Tibial nerve (tissue), 3 donors: ENCODE measurements at regions not wholly inside any gene's neighbourhood (a gene's known extent, or its start where the extent isn't known, plus 50 kb on each side); places are given as distances from the start of the nearest gene placed in this dataset.

Experiments
- POLR2A ChIP-seq, 2 donors: fragments of 450-650 bp; IDR thresholded peaks; one replicate each; pipeline ENCODE4 v1.6.1; 2017; ENCODE audit warnings: antibody characterized with exemption in 2 of 2, mild to moderate bottlenecking in 2 of 2, moderate library complexity in 2 of 2
- TF ChIP-seq, protein P1 (sequence below), 5 experiments: fragments of 200-600 bp in 3 of 5; fragments of 450-650 bp in 2 of 5; sonication (generic) in 3 of 5; IDR thresholded peaks; one replicate each; pipeline ENCODE4 v1.5.1; 2016 to 2019; ENCODE audit warnings: antibody characterized with exemption in 5 of 5, mild to moderate bottlenecking in 3 of 5, moderate library complexity in 2 of 5

DNA sequence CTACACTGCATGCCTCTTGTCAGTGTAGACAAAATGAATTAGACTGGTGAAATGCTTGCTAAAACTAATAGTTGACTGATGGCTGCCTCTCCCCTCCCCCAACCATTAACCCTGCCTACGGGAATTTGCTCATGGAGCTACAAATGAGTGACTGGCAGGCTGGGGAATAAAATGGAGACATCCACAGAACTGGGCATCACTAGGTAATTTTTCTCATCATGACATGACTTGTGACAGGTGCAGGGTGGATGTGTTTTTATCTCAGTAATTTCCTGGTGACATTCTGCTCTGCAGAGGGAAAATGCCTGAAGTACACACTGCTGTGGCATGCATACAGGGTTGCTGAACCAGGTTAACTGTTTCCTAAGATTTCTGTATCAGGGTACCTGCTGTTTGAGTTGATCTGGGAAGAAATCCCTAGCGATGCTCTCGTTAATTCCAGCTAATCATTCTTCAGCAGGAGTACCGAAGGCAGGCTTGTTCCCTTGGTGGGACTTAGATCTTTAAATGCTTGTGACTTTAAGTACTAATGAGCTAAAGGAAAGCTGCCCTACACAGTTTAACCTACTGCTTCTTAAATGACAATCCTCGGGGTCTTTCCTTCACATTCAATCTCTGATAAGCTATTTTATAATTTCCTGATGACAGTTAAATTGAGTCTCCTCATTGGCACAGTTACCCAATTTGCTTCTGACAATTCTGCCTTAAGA is 376.3 kb upstream of the LCORL start:
- TF ChIP-seq, protein P1, sequence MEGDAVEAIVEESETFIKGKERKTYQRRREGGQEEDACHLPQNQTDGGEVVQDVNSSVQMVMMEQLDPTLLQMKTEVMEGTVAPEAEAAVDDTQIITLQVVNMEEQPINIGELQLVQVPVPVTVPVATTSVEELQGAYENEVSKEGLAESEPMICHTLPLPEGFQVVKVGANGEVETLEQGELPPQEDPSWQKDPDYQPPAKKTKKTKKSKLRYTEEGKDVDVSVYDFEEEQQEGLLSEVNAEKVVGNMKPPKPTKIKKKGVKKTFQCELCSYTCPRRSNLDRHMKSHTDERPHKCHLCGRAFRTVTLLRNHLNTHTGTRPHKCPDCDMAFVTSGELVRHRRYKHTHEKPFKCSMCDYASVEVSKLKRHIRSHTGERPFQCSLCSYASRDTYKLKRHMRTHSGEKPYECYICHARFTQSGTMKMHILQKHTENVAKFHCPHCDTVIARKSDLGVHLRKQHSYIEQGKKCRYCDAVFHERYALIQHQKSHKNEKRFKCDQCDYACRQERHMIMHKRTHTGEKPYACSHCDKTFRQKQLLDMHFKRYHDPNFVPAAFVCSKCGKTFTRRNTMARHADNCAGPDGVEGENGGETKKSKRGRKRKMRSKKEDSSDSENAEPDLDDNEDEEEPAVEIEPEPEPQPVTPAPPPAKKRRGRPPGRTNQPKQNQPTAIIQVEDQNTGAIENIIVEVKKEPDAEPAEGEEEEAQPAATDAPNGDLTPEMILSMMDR (IDR thresholded peaks at IDR 0.05): no peak
- no peak for TF ChIP-seq POLR2A (IDR thresholded peaks at IDR 0.05)
